ENCODE measurements at regions not wholly inside any gene's neighbourhood (a gene's known extent, or its start where the extent isn't known, plus 50 kb on each side); places are given as distances from the start of the nearest gene placed in this dataset.

DNA sequence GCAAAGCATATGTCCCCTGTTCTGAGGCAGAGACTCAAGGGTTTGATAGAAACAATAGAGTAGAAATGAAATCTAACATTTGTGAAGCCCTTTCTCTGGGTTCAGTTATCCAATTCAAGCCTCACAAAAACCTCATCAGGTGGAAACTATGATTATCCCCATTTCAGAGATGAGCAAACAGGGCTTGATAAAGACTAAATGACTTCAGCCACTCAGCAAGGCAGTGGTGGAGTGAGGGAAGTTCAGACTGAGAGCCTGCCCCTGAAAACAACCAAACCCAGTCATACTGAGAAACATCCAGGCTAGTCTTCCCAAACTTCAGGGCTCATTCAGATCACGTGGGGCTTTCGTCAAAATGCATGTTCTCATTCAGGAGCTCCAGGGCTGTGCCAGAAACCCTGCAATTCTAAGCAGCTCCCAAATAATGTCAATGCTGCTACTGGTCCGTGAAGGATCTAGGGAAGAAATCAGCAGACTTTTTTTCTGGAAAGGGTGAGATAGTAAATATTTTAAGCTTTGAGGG, 109.6 kb upstream of the KIT start:
- no peak for TF ChIP-seq POLR2AphosphoS5 (IDR thresholded peaks at IDR 0.05; ENCODE audit: low read depth, low read length)
- no peak for TF ChIP-seq SIN3A (IDR thresholded peaks at IDR 0.05; ENCODE audit: borderline replicate concordance, insufficient read depth, low read length)
- TF ChIP-seq TAF1 (IDR thresholded peaks at IDR 0.05; ENCODE audit: borderline replicate concordance, insufficient read depth, low read length), result no peak
- TF ChIP-seq FOXP2 (optimal IDR thresholded peaks at IDR 0.05; ENCODE audit: borderline replicate concordance, extremely low read depth, extremely low read length, insufficient read depth), result no peak
- TF ChIP-seq, protein P1, sequence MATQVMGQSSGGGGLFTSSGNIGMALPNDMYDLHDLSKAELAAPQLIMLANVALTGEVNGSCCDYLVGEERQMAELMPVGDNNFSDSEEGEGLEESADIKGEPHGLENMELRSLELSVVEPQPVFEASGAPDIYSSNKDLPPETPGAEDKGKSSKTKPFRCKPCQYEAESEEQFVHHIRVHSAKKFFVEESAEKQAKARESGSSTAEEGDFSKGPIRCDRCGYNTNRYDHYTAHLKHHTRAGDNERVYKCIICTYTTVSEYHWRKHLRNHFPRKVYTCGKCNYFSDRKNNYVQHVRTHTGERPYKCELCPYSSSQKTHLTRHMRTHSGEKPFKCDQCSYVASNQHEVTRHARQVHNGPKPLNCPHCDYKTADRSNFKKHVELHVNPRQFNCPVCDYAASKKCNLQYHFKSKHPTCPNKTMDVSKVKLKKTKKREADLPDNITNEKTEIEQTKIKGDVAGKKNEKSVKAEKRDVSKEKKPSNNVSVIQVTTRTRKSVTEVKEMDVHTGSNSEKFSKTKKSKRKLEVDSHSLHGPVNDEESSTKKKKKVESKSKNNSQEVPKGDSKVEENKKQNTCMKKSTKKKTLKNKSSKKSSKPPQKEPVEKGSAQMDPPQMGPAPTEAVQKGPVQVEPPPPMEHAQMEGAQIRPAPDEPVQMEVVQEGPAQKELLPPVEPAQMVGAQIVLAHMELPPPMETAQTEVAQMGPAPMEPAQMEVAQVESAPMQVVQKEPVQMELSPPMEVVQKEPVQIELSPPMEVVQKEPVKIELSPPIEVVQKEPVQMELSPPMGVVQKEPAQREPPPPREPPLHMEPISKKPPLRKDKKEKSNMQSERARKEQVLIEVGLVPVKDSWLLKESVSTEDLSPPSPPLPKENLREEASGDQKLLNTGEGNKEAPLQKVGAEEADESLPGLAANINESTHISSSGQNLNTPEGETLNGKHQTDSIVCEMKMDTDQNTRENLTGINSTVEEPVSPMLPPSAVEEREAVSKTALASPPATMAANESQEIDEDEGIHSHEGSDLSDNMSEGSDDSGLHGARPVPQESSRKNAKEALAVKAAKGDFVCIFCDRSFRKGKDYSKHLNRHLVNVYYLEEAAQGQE (IDR thresholded peaks at IDR 0.05; ENCODE audit: insufficient read depth in 1 of 2, low read depth in 2 of 2, low read length in 2 of 2), result no peak

DNA sequence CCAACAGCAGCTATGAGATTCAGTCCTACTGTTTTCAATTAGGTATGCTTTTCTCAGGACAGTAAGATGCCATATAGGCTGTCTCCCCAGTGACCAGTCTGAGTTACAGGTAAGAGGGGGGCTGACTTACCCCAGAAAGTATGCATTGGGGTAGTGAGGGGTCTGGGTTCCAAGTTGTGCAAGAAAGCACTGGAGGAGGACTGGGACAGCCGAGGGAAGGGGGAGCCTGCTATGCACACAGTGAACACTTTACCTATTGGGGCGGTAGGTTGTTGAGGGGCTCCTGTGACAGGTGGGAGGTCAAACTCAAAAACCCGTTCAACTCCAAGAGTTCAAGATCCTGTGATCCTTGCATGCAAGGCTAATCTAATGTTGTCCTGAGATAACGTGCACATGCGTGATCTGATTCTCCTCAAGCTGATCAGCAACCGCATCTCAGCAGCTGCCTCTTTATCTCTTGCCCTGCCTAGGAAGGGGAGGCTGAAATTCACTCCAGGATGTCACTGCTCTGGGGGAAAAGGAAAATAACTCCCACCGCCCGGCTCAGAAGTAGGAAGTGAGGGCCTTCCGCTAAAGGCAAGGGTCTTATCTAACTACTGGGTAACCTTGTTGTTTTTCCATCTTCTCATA, 108.8 kb upstream of the KIT start:
- no peak for TF ChIP-seq POLR2AphosphoS5 (IDR thresholded peaks at IDR 0.05; ENCODE audit: low read depth, low read length)
- TF ChIP-seq, protein P1 (IDR thresholded peaks at IDR 0.05; ENCODE audit: insufficient read depth in 1 of 2, low read depth in 2 of 2, low read length in 2 of 2), result no peak
- TF ChIP-seq FOXP2 (optimal IDR thresholded peaks at IDR 0.05; ENCODE audit: borderline replicate concordance, extremely low read depth, extremely low read length, insufficient read depth), result no peak
- no peak for TF ChIP-seq TAF1 (IDR thresholded peaks at IDR 0.05; ENCODE audit: borderline replicate concordance, insufficient read depth, low read length)
- no peak for TF ChIP-seq SIN3A (IDR thresholded peaks at IDR 0.05; ENCODE audit: borderline replicate concordance, insufficient read depth, low read length)

- TF ChIP-seq POLR2AphosphoS5 (IDR thresholded peaks at IDR 0.05; ENCODE audit: low read depth, low read length), result no peak
- TF ChIP-seq FOXP2 (optimal IDR thresholded peaks at IDR 0.05; ENCODE audit: borderline replicate concordance, extremely low read depth, extremely low read length, insufficient read depth), result no peak
- TF ChIP-seq, protein P1 (IDR thresholded peaks at IDR 0.05; ENCODE audit: insufficient read depth in 1 of 2, low read depth in 2 of 2, low read length in 2 of 2), result no peak
- TF ChIP-seq TAF1 (IDR thresholded peaks at IDR 0.05; ENCODE audit: borderline replicate concordance, insufficient read depth, low read length), result no peak
- no peak for TF ChIP-seq SIN3A (IDR thresholded peaks at IDR 0.05; ENCODE audit: borderline replicate concordance, insufficient read depth, low read length)
Observed at GRCh38 chr4:54550395-54551171, 107.2 kb upstream of the KIT start.

DNA sequence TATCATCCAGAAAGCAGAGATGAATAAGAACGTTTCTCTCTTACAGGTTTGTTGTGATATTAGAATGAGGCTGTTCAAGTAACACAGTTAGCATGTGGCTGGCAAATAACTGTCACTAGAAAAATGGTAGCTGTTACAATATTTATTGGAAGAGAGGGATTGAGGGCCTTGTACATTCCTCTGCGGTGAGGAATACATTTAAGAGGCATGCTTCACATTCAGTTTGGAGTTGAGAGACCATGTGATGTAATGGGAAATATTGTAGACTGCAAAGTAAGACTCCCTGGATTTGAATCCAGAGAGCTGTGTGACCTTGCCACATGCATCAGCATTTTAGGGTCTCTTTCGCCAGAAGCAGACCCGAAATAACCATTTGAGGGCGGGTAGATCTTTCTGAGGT, 104.8 kb upstream of the KIT start:
- no peak for TF ChIP-seq FOXP2 (optimal IDR thresholded peaks at IDR 0.05; ENCODE audit: borderline replicate concordance, extremely low read depth, extremely low read length, insufficient read depth)
- TF ChIP-seq SIN3A (IDR thresholded peaks at IDR 0.05; ENCODE audit: borderline replicate concordance, insufficient read depth, low read length), result no peak
- TF ChIP-seq TAF1 (IDR thresholded peaks at IDR 0.05; ENCODE audit: borderline replicate concordance, insufficient read depth, low read length), result no peak
- no peak for TF ChIP-seq POLR2AphosphoS5 (IDR thresholded peaks at IDR 0.05; ENCODE audit: low read depth, low read length)

- TF ChIP-seq TAF1 (IDR thresholded peaks at IDR 0.05; ENCODE audit: borderline replicate concordance, insufficient read depth, low read length), result no peak
- TF ChIP-seq SIN3A (IDR thresholded peaks at IDR 0.05; ENCODE audit: borderline replicate concordance, insufficient read depth, low read length), result no peak
- TF ChIP-seq POLR2AphosphoS5 (IDR thresholded peaks at IDR 0.05; ENCODE audit: low read depth, low read length), result no peak
- TF ChIP-seq, protein P1 (IDR thresholded peaks at IDR 0.05; ENCODE audit: insufficient read depth in 1 of 2, low read depth in 2 of 2, low read length in 2 of 2), result no peak
- TF ChIP-seq FOXP2 (optimal IDR thresholded peaks at IDR 0.05; ENCODE audit: borderline replicate concordance, extremely low read depth, extremely low read length, insufficient read depth), result no peak
Observed at GRCh38 chr4:54554339-54554990, 103.3 kb upstream of the KIT start.
